IPS-18a (cell line): ENCODE measurements at regions not wholly inside any gene's neighbourhood (a gene's known extent, or its start where the extent isn't known, plus 50 kb on each side); places are given as distances from the start of the nearest gene placed in this dataset.

Source experiments
- H3K27ac ChIP-seq: one replicate; pipeline ENCODE4 v1.5.1; 2013; ENCODE audit warnings: low read length
- H3K27me3 ChIP-seq: one replicate; pipeline ENCODE4 v1.6.1; 2013; ENCODE audit warnings: mild to moderate bottlenecking, low read length; ENCODE audit not compliant: control insufficient read depth, insufficient read depth
- H3K36me3 ChIP-seq: one replicate; pipeline ENCODE4 v1.6.1; 2013; ENCODE audit warnings: low read depth, low read length; ENCODE audit not compliant: control insufficient read depth
- H3K4me1 ChIP-seq: one replicate; pipeline ENCODE4 v1.6.1; 2013; ENCODE audit warnings: low read depth, low read length; ENCODE audit not compliant: control insufficient read depth
- H3K4me3 ChIP-seq: one replicate; pipeline ENCODE4 v1.5.1; 2013; ENCODE audit warnings: low read length
- H3K9ac ChIP-seq: one replicate; pipeline ENCODE4 v1.6.1; 2013; ENCODE audit warnings: mild to moderate bottlenecking, low read length, moderate library complexity
- H3K9me3 ChIP-seq: one replicate; pipeline ENCODE4 v1.6.1; 2013; ENCODE audit warnings: low read depth, low read length; ENCODE audit not compliant: control insufficient read depth

GRCh38 chr5:141777130-141777529 lies 95.1 kb upstream of the ARAP3 start:
- Histone ChIP-seq H3K36me3 (no peaks in the 10 kb centered on the region), H3K4me1 (peaks cover 20% of the 10 kb centered on the region), H3K27ac (no peak overlapping the region), H3K4me3 (no peak overlapping the region), H3K9me3 (no peaks in the 10 kb centered on the region), H3K27me3 (no peaks in the 10 kb centered on the region), H3K9ac (no peak overlapping the region)

- Histone ChIP-seq H3K27me3 (no peaks in the 10 kb centered on the region), H3K9me3 (no peaks in the 10 kb centered on the region), H3K27ac (no peak overlapping the region), H3K4me3 (no peak overlapping the region), H3K4me1 (peaks cover 18% of the 10 kb centered on the region), H3K36me3 (no peaks in the 10 kb centered on the region), H3K9ac (no peak overlapping the region)
Measured at GRCh38 chr5:141773779-141774562, 91.9 kb upstream of the ARAP3 start.

- no peaks in the 10 kb centered on the region for H3K36me3 ChIP-seq
- no peaks in the 10 kb centered on the region for H3K27me3 ChIP-seq
- H3K4me3 ChIP-seq = no peak overlapping the region
- no peaks in the 10 kb centered on the region for H3K9me3 ChIP-seq
- H3K4me1 ChIP-seq = peaks cover 11% of the 10 kb centered on the region
- no peak overlapping the region for H3K9ac ChIP-seq
- H3K27ac ChIP-seq = no peak overlapping the region
Measured at GRCh38 chr5:141772281-141772680, 90.3 kb upstream of the ARAP3 start.

GRCh38 chr5:141771562-141771961 lies 89.5 kb upstream of the ARAP3 start:
- Histone ChIP-seq H3K4me3 (no peak overlapping the region), H3K27ac (no peak overlapping the region), H3K36me3 (no peaks in the 10 kb centered on the region), H3K27me3 (no peaks in the 10 kb centered on the region), H3K9me3 (no peaks in the 10 kb centered on the region), H3K4me1 (peaks cover 11% of the 10 kb centered on the region), H3K9ac (no peak overlapping the region)

DNA sequence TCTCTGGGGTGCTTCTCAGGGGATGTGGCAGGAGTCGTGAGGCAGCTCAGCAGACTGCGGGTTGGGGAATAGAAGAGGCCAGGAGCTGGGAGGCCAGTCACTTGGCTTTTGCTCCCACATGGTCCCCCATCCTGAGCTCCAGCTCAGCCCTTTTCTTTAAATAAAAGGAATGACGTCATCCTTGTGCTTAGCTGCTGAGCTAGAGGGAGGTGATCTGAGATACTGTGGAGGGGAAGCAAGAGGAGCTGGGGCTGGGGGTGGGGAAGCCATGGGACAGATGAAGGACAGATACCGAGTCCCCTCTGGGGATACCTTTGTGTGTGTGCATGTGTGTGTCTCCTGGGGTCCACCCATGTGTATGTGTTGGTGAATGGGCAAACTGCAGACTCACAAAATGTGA lies 89.0 kb upstream of the ARAP3 start:
- no peaks in the 10 kb centered on the region for H3K9me3 ChIP-seq
- no peaks in the 10 kb centered on the region for H3K36me3 ChIP-seq
- peaks cover 11% of the 10 kb centered on the region for H3K4me1 ChIP-seq
- H3K9ac ChIP-seq = no peak overlapping the region
- no peak overlapping the region for H3K4me3 ChIP-seq
- no peaks in the 10 kb centered on the region for H3K27me3 ChIP-seq
- no peak overlapping the region for H3K27ac ChIP-seq

- no peak overlapping the region for H3K9ac ChIP-seq
- H3K27ac ChIP-seq = no peak overlapping the region
Measured at GRCh38 chr5:141769671-141770070, 87.6 kb upstream of the ARAP3 start.

DNA sequence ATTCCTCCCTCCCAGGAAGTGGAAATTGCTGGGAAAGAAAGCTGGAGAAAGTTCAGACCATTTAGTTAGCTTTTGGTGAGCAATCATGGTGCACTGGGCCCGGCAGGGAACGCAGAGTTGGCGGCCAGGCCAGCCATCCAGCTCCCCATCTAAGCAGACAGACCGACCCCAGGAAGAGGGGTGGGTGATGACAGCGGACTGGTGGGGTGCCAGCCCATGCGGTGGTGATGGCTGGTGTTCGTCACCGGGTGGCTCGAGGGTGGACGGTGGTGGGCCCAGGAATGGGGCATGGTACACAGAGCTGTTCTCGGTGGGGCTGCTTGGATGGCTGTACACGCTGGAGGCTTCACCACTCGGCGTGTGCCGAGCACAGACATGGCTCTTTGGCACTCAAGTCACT lies 85.6 kb upstream of the ARAP3 start:
- Histone ChIP-seq H3K9me3 (no peaks in the 10 kb centered on the region), H3K4me3 (no peak overlapping the region), H3K9ac (no peak overlapping the region), H3K4me1 (peaks cover 11% of the 10 kb centered on the region), H3K36me3 (no peaks in the 10 kb centered on the region), H3K27me3 (no peaks in the 10 kb centered on the region), H3K27ac (no peak overlapping the region)

More at GRCh38 chr5:141769671-141770070, 87.6 kb upstream of the ARAP3 start:
- Histone ChIP-seq H3K9me3 (no peaks in the 10 kb centered on the region), H3K27me3 (no peaks in the 10 kb centered on the region), H3K36me3 (no peaks in the 10 kb centered on the region), H3K4me1 (peaks cover 11% of the 10 kb centered on the region), H3K4me3 (no peak overlapping the region)

DNA sequence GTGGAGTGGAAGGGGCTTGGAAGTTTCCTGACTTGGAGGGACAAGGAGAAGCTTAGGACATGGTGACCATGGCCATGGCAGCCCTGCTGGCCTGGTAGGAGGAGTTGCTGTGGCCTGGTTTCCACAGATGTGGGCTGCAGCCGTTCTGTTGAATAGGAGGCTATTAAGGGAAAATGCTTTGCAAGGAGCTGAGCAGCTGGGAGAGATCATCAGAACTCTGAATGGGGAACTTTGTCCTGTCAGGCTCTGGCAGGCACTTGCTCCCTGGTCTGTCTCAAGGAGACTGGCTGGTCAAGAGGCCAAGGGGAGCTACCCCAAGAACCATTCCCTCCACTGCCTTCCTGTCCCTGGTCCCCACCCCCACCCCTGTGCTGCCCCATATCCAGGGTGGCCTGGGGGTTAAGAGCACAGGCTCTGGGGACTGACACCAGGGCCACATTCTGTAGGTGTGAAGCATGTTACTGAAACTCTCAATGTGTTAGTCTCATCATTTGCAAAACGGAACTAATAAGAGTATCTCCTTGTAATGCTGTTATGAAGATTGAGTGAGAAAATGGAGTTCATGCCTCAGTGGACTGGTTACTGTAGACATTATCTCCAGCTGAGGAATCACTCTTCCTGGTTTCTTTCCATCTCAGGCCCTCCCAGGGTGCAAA lies 84.0 kb upstream of the ARAP3 start:
- Histone ChIP-seq H3K9ac (no peak overlapping the region), H3K27me3 (no peaks in the 10 kb centered on the region), H3K4me1 (peaks cover 3% of the 10 kb centered on the region), H3K4me3 (no peak overlapping the region), H3K36me3 (no peaks in the 10 kb centered on the region), H3K9me3 (no peaks in the 10 kb centered on the region), H3K27ac (no peak overlapping the region)

DNA sequence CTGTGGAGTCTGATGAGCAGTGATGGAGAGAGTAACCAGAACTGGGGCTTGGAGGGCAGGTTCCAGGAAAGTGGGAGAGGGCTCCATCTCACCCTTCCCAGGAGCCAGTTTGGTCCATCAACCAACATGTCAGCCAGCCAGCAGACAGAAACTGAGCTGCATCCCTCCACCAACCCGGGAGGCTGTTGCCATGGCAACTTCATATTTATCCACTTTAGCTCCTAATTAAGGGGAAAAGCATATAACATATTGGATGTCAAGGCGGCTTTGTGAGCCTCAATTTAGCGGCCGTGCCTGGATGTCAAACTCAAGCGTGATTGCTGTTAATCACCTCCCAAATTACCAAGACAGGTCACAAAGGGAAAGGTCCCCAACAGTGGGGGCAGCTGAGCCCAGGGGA lies 81.5 kb upstream of the ARAP3 start:
- Histone ChIP-seq H3K27me3 (no peaks in the 10 kb centered on the region), H3K27ac (no peak overlapping the region), H3K36me3 (no peaks in the 10 kb centered on the region), H3K4me1 (peaks cover 12% of the 10 kb centered on the region), H3K9me3 (no peaks in the 10 kb centered on the region), H3K9ac (no peak overlapping the region), H3K4me3 (no peak overlapping the region)

- Histone ChIP-seq H3K4me1 (peaks cover 18% of the 10 kb centered on the region), H3K4me3 (no peak overlapping the region), H3K36me3 (no peaks in the 10 kb centered on the region), H3K27ac (no peak overlapping the region), H3K27me3 (peaks cover 3% of the 10 kb centered on the region), H3K9ac (no peak overlapping the region), H3K9me3 (no peaks in the 10 kb centered on the region)
Measured at GRCh38 chr5:141762790-141763368, 80.8 kb upstream of the ARAP3 start.

- no peak overlapping the region for H3K27ac ChIP-seq
- H3K36me3 ChIP-seq = no peaks in the 10 kb centered on the region
- no peak overlapping the region for H3K9ac ChIP-seq
- peaks cover 22% of the 10 kb centered on the region for H3K4me1 ChIP-seq
- H3K4me3 ChIP-seq = no peak overlapping the region
- H3K27me3 ChIP-seq = peaks cover 3% of the 10 kb centered on the region
- no peaks in the 10 kb centered on the region for H3K9me3 ChIP-seq
Measured at GRCh38 chr5:141762316-141762715, 80.3 kb upstream of the ARAP3 start.
